WTC11 (cell line): ENCODE measurements at regions not wholly inside any gene's neighbourhood (a gene's known extent, or its start where the extent isn't known, plus 50 kb on each side); places are given as distances from the start of the nearest gene placed in this dataset.

Source experiments
- ATF3 ChIP-seq: sonication (generic); formaldehyde crosslinking; conservative IDR thresholded peaks from 2 replicates; pipeline ENCODE4 v1.8.1; 2022; ENCODE audit warnings: mild to moderate bottlenecking, missing genetic modification reagents
- CTCF ChIP-seq: fragments of 200-600 bp; IDR thresholded peaks from 2 replicates; pipeline ENCODE4 v1.8.0; 2022; ENCODE audit warnings: antibody characterized with exemption
- ELF4 ChIP-seq: sonication (generic); formaldehyde crosslinking; IDR thresholded peaks from 2 replicates; pipeline ENCODE4 v1.8.1; 2022; ENCODE audit warnings: low read depth, mild to moderate bottlenecking, moderate library complexity, missing genetic modification reagents
- GABPB1 ChIP-seq: sonication (generic); formaldehyde crosslinking; IDR thresholded peaks from 2 replicates; pipeline ENCODE4 v1.8.1; 2023; ENCODE audit warnings: mild to moderate bottlenecking, missing genetic modification reagents
- HMGXB4 ChIP-seq: sonication (generic); formaldehyde crosslinking; IDR thresholded peaks from 2 replicates; pipeline ENCODE4 v1.8.1; 2023; ENCODE audit warnings: mild to moderate bottlenecking, moderate library complexity, missing genetic modification reagents
- MAX ChIP-seq: sonication (generic); formaldehyde crosslinking; IDR thresholded peaks from 2 replicates; pipeline ENCODE4 v1.8.0; 2022; ENCODE audit warnings: mild to moderate bottlenecking, missing genetic modification reagents
- MYBL2 ChIP-seq: sonication (generic); formaldehyde crosslinking; IDR thresholded peaks from 2 replicates; pipeline ENCODE4 v1.8.1; 2023; ENCODE audit warnings: mild to moderate bottlenecking, moderate library complexity, missing genetic modification reagents
- NFE2L1 ChIP-seq: sonication (generic); formaldehyde crosslinking; IDR thresholded peaks from 2 replicates; pipeline ENCODE4 v1.8.1; 2023; ENCODE audit warnings: missing genetic modification reagents
- NR1H2 ChIP-seq: sonication (generic); formaldehyde crosslinking; IDR thresholded peaks from 2 replicates; pipeline ENCODE4 v1.9.0; 2021; ENCODE audit warnings: mild to moderate bottlenecking, moderate library complexity, missing genetic modification reagents
- USF1 ChIP-seq: sonication (generic); formaldehyde crosslinking; IDR thresholded peaks from 2 replicates; pipeline ENCODE4 v1.8.0; 2022; ENCODE audit warnings: mild to moderate bottlenecking, missing genetic modification reagents
- USF2 ChIP-seq: sonication (generic); formaldehyde crosslinking; IDR thresholded peaks from 2 replicates; pipeline ENCODE4 v1.8.1; 2023; ENCODE audit warnings: mild to moderate bottlenecking, missing genetic modification reagents, moderate library complexity
- ZNF317 ChIP-seq: sonication (generic); formaldehyde crosslinking; IDR thresholded peaks from 2 replicates; pipeline ENCODE4 v1.8.1; 2023; ENCODE audit warnings: low read depth, mild to moderate bottlenecking, moderate library complexity, missing genetic modification reagents, borderline replicate concordance

GRCh38 chr16:64544859-64545258 is 577.0 kb downstream of the CDH11 start:
- TF ChIP-seq CTCF (no peak), NR1H2 (no peak), USF2 (CRISPR knock-in tag) (no peak), ATF3 (CRISPR knock-in tag) (no peak), USF1 (CRISPR knock-in tag) (no peak), ELF4 (CRISPR knock-in tag) (no peak), MYBL2 (CRISPR knock-in tag) (no peak), NFE2L1 (CRISPR knock-in tag) (no peak), MAX (CRISPR knock-in tag) (no peak), ZNF317 (CRISPR knock-in tag) (no peak), GABPB1 (CRISPR knock-in tag) (no peak), HMGXB4 (no peak)
